G401 (cell line): ENCODE measurements at regions not wholly inside any gene's neighbourhood (a gene's known extent, or its start where the extent isn't known, plus 50 kb on each side); places are given as distances from the start of the nearest gene placed in this dataset.
"Not testable (repeated sequence)": the region's sequence is repeated elsewhere in the genome, so short reads cannot be mapped to it uniquely, and the experiment has no call there.

ENCODE experiments used
- DNase-seq: peaks from one replicate; pipeline ENCODE4 v3.0.0-alpha.2; 2015; ENCODE audit warnings: low spot score
- in situ Hi-C: cut with HindIII; loops from 2 replicates; pipeline ENCODE4 v1.10.0; 2016; ENCODE audit warnings: low sequenced_read_pairs, mixed read lengths

GRCh38 chr3:191637611-191638010, 176.6 kb downstream of the PYDC2 start:
- no peak for DNase-seq
- in situ Hi-C loops = no loop called here

GRCh38 chr3:191641789-191642188, 180.8 kb downstream of the PYDC2 start:
- DNase-seq = no peak
- in situ Hi-C loops = no loop called here

GRCh38 chr3:191644291-191644690, 183.3 kb downstream of the PYDC2 start:
- DNase-seq = no peak
- in situ Hi-C loops = no loop called here

GRCh38 chr3:191646242-191646641, 185.3 kb downstream of the PYDC2 start:
- DNase-seq = no peak
- in situ Hi-C loops = no loop called here

GRCh38 chr3:191648787-191649186, 187.8 kb downstream of the PYDC2 start:
- in situ Hi-C loops = no loop called here
- no peak for DNase-seq

GRCh38 chr3:191649626-191650025, 188.7 kb downstream of the PYDC2 start:
- DNase-seq = no peak
- in situ Hi-C loops = no loop called here

GRCh38 chr3:191658781-191659419, 197.9 kb downstream of the PYDC2 start:
- DNase-seq, in situ Hi-C loops: not testable (repeated sequence)

- DNase-seq, in situ Hi-C loops: not testable (repeated sequence)
Observed at GRCh38 chr3:191662150-191662549, 201.2 kb downstream of the PYDC2 start.

- DNase-seq = no peak
- in situ Hi-C loops = no loop called here
Observed at GRCh38 chr3:191680989-191681597, 220.1 kb downstream of the PYDC2 start.

GRCh38 chr3:191682961-191683360, 222.0 kb downstream of the PYDC2 start:
- in situ Hi-C loops = no loop called here
- no peak for DNase-seq

GRCh38 chr3:191686626-191687025, 225.7 kb downstream of the PYDC2 start:
- DNase-seq = no peak
- in situ Hi-C loops = no loop called here

- in situ Hi-C loops = no loop called here
- no peak for DNase-seq
Observed at GRCh38 chr3:191688756-191689433, 227.9 kb downstream of the PYDC2 start.

GRCh38 chr3:191691184-191691583, 230.2 kb downstream of the PYDC2 start:
- in situ Hi-C loops, DNase-seq: not testable (repeated sequence)

GRCh38 chr3:191695131-191695814, 234.3 kb downstream of the PYDC2 start:
- in situ Hi-C loops = no loop called here
- DNase-seq = no peak

- in situ Hi-C loops = no loop called here
- no peak for DNase-seq
Observed at GRCh38 chr3:191695815-191696153, 234.8 kb downstream of the PYDC2 start.

GRCh38 chr3:191696348-191696747, 235.4 kb downstream of the PYDC2 start:
- no peak for DNase-seq
- in situ Hi-C loops = no loop called here

GRCh38 chr3:191699546-191699945, 238.6 kb downstream of the PYDC2 start:
- DNase-seq = no peak
- in situ Hi-C loops = no loop called here

- in situ Hi-C loops = no loop called here
- DNase-seq = no peak
Observed at GRCh38 chr3:191702121-191702520, 241.2 kb downstream of the PYDC2 start.

- in situ Hi-C loops = no loop called here
- DNase-seq = no peak
Observed at GRCh38 chr3:191707817-191708216, 246.9 kb downstream of the PYDC2 start.

GRCh38 chr3:191715585-191715984, 254.6 kb downstream of the PYDC2 start:
- in situ Hi-C loops = no loop called here
- no peak for DNase-seq
